ENCODE measurements at regions not wholly inside any gene's neighbourhood (a gene's known extent, or its start where the extent isn't known, plus 50 kb on each side); places are given as distances from the start of the nearest gene placed in this dataset.

DNA sequence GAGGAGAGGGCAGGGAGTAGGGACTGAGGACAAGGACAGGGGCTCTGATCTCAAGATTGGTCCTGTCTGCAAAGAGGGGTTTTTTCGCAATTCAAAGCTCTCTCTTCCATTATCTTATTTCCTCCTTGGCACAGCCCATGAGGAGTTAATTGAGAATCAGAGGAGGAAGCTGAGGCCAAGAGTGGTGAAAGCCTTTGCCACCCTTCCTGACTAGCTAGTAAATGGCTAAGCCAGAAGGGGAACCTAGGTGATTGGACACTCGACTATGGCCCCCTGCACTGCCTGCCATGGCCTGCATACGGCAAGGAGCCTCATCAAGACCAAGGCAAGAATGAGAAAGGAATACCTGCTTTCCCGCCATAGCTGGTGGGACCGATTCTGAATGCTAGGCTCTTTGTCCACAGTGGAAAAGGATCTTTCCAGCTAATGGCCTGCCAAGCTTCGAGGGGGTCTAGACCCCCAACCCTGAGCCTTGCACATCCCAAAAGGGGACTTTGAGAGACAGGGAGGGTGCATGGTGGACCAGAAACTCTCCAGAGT, 237.9 kb downstream of the HAUS1 start:
- Mint-ChIP-seq H3K4me1 (peaks cover 54% of the 10 kb centered on the region), H3K27ac (peak overlapping the region; percentile 63), H3K36me3 (peaks cover 3% of the 10 kb centered on the region), H3K9me3 (no peaks in the 10 kb centered on the region), H3K27me3 (ENCODE audit: insufficient read depth, low read depth) (no peaks in the 10 kb centered on the region), H3K4me3 (no peak overlapping the region)
- H3K79me2 ChIP-seq (ENCODE audit: low read depth), result peaks cover 86% of the 10 kb centered on the region
- no peaks in the 10 kb centered on the region for H3K36me3 ChIP-seq
- H3K9me3 ChIP-seq (ENCODE audit: low read depth), result no peaks in the 10 kb centered on the region
- H3K27ac ChIP-seq, result no peak overlapping the region
- peaks cover 17% of the 10 kb centered on the region for H3F3A ChIP-seq (ENCODE audit: low read depth)
- no peak overlapping the region for H3K4me3 ChIP-seq
- H4K20me1 ChIP-seq (ENCODE audit: low read depth), result peaks cover 99% of the 10 kb centered on the region
- no peak overlapping the region for H2AFZ ChIP-seq (replicated peaks)
- H3K4me2 ChIP-seq, result no peak overlapping the region
- H3K9ac ChIP-seq, result no peak overlapping the region
- peaks cover 47% of the 10 kb centered on the region for H3K4me1 ChIP-seq
- TF ChIP-seq EZH2phosphoT487 (IDR thresholded peaks at IDR 0.05) (no peak), EZH2 (IDR thresholded peaks at IDR 0.05) (no peak)
- TF ChIP-seq, protein P1, sequence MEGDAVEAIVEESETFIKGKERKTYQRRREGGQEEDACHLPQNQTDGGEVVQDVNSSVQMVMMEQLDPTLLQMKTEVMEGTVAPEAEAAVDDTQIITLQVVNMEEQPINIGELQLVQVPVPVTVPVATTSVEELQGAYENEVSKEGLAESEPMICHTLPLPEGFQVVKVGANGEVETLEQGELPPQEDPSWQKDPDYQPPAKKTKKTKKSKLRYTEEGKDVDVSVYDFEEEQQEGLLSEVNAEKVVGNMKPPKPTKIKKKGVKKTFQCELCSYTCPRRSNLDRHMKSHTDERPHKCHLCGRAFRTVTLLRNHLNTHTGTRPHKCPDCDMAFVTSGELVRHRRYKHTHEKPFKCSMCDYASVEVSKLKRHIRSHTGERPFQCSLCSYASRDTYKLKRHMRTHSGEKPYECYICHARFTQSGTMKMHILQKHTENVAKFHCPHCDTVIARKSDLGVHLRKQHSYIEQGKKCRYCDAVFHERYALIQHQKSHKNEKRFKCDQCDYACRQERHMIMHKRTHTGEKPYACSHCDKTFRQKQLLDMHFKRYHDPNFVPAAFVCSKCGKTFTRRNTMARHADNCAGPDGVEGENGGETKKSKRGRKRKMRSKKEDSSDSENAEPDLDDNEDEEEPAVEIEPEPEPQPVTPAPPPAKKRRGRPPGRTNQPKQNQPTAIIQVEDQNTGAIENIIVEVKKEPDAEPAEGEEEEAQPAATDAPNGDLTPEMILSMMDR (IDR thresholded peaks at IDR 0.05), result no peak
- DNase-seq (ENCODE audit: low spot score), result no peak
- no peaks in the 10 kb centered on the region for H3K27me3 ChIP-seq

DNA sequence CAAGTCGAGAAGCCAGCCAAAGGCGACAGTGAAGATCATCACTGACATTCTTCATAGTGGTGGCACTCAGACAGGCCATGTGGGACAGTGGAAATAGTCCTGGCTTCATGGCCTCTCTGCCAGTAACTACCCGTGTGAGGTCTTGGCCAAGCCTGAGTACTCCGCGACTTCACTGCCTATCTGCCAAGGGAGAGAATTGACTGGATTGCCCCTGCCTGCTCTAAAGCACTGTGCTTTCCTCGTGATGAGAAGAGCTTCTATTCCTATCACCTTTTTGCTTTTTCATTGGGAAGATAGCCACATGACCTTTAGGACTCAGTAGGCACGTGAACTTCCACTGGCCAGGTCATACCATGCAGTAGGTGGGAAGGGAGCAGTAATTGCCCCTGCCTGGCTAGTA, 239.3 kb downstream of the HAUS1 start:
- H4K20me1 ChIP-seq (ENCODE audit: low read depth), result peaks cover 99% of the 10 kb centered on the region
- peaks cover 1% of the 10 kb centered on the region for H3K27me3 Mint-ChIP-seq (ENCODE audit: insufficient read depth, low read depth)
- H3K4me2 ChIP-seq, result no peak overlapping the region
- H3K9ac ChIP-seq, result no peak overlapping the region
- H3K27ac Mint-ChIP-seq, result no peak overlapping the region
- H3K4me1 ChIP-seq, result peaks cover 33% of the 10 kb centered on the region
- H3K4me3 Mint-ChIP-seq, result peak overlapping the region; percentile 21
- no peaks in the 10 kb centered on the region for H3K36me3 ChIP-seq
- H3K4me1 Mint-ChIP-seq, result peaks cover 40% of the 10 kb centered on the region
- DNase-seq (ENCODE audit: low spot score), result no peak
- H3K9me3 Mint-ChIP-seq, result no peaks in the 10 kb centered on the region
- H3F3A ChIP-seq (ENCODE audit: low read depth), result peaks cover 3% of the 10 kb centered on the region
- no peak overlapping the region for H3K27ac ChIP-seq
- no peak overlapping the region for H2AFZ ChIP-seq (replicated peaks)
- no peak overlapping the region for H3K4me3 ChIP-seq
- no peaks in the 10 kb centered on the region for H3K27me3 ChIP-seq
- H3K36me3 Mint-ChIP-seq, result peaks cover 3% of the 10 kb centered on the region
- H3K9me3 ChIP-seq (ENCODE audit: low read depth), result no peaks in the 10 kb centered on the region
- TF ChIP-seq, protein P1 (IDR thresholded peaks at IDR 0.05), result no peak
- no peak for TF ChIP-seq EZH2 (IDR thresholded peaks at IDR 0.05)
- no peak for TF ChIP-seq EZH2phosphoT487 (IDR thresholded peaks at IDR 0.05)
- peaks cover 81% of the 10 kb centered on the region for H3K79me2 ChIP-seq (ENCODE audit: low read depth)

DNA sequence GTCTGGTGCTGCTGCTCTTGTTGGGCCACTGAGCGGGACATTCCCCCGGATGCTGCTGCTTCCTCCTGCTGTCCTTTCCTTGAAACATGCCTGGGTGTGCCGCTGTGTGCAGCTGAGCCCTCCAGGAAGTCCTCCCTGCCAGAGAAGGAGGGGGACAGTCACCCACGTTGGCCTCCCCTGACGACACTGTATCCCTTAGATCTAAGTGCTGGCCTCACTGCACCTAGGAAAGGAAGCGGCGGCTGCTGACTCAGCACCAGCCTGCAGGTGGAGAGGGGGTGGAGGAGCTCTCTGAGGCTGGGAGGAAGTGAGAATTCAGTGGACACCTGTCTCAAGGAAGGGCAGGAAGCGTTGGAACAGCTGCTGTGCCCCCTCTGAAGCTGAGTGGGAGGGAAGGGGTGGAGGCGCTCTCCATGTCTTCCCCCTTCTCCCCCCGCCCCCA, 239.8 kb downstream of the HAUS1 start:
- no peaks in the 10 kb centered on the region for H3K36me3 ChIP-seq
- TF ChIP-seq EZH2phosphoT487 (IDR thresholded peaks at IDR 0.05) (no peak), EZH2 (IDR thresholded peaks at IDR 0.05) (no peak)
- TF ChIP-seq, protein P1 (IDR thresholded peaks at IDR 0.05), result no peak
- peaks cover 28% of the 10 kb centered on the region for H3K4me1 ChIP-seq
- peaks cover 99% of the 10 kb centered on the region for H4K20me1 ChIP-seq (ENCODE audit: low read depth)
- peaks cover 35% of the 10 kb centered on the region for H3K4me1 Mint-ChIP-seq
- no peaks in the 10 kb centered on the region for H3K27me3 ChIP-seq
- DNase-seq (ENCODE audit: low spot score), result no peak
- H3K4me3 Mint-ChIP-seq, result no peak overlapping the region
- no peak overlapping the region for H3K27ac Mint-ChIP-seq
- no peaks in the 10 kb centered on the region for H3F3A ChIP-seq (ENCODE audit: low read depth)
- H3K79me2 ChIP-seq (ENCODE audit: low read depth), result peaks cover 76% of the 10 kb centered on the region
- H3K9ac ChIP-seq, result no peak overlapping the region
- no peak overlapping the region for H3K27ac ChIP-seq
- H3K9me3 ChIP-seq (ENCODE audit: low read depth), result no peaks in the 10 kb centered on the region
- peaks cover 2% of the 10 kb centered on the region for H3K27me3 Mint-ChIP-seq (ENCODE audit: insufficient read depth, low read depth)
- no peaks in the 10 kb centered on the region for H3K9me3 Mint-ChIP-seq
- no peak overlapping the region for H3K4me3 ChIP-seq
- H2AFZ ChIP-seq (replicated peaks), result no peak overlapping the region
- H3K36me3 Mint-ChIP-seq, result peaks cover 3% of the 10 kb centered on the region
- H3K4me2 ChIP-seq, result no peak overlapping the region
